ENCODE measurements at regions not wholly inside any gene's neighbourhood (a gene's known extent, or its start where the extent isn't known, plus 50 kb on each side); places are given as distances from the start of the nearest gene placed in this dataset.

- TF ChIP-seq EZH2 (IDR thresholded peaks at IDR 0.05; ENCODE audit: low read length) (no peak), CTCF (optimal IDR thresholded peaks at IDR 0.05 in 1 of 3, IDR thresholded peaks at IDR 0.05 in 1 of 3, conservative IDR thresholded peaks at IDR 0.05 in 1 of 3; ENCODE audit: extremely low read depth in 1 of 3, insufficient read depth in 2 of 3, low read length in 3 of 3) (no peak)
- H3K4me2 ChIP-seq (ENCODE audit: control insufficient read depth, extremely low read depth, insufficient read depth, low read depth, low read length): no peak overlapping the region
- dilution Hi-C loops (cut with MboI; ENCODE audit: extremely low pct_ligation_motif_present, low sequenced_read_pairs): no loop called here
- no peaks in the 10 kb centered on the region for H3K9me3 ChIP-seq (ENCODE audit: control insufficient read depth, low read depth, low read length)
- H2AFZ ChIP-seq (ENCODE audit: control insufficient read depth, low read length): no peak overlapping the region
- H3K36me3 ChIP-seq (ENCODE audit: control insufficient read depth in 2 of 2, extremely low read depth in 1 of 2, insufficient read depth in 2 of 2, low read length in 2 of 2): no peaks in the 10 kb centered on the region
- DNase-seq (ENCODE audit: low read depth, low spot score): no peak
- no peaks in the 10 kb centered on the region for H4K20me1 ChIP-seq (ENCODE audit: control insufficient read depth, extremely low read depth, insufficient read depth, low read length)
- H3K79me2 ChIP-seq (ENCODE audit: control insufficient read depth, insufficient read depth, low read length): no peaks in the 10 kb centered on the region
- H3K9ac ChIP-seq (ENCODE audit: control insufficient read depth, extremely low read depth, insufficient read depth, low read length): no peak overlapping the region
- H3K9me1 ChIP-seq (ENCODE audit: control insufficient read depth, extremely low read depth, insufficient read depth, low read length): no peaks in the 10 kb centered on the region
- no peak overlapping the region for H3K4me3 ChIP-seq (ENCODE audit: control insufficient read depth in 2 of 3, extremely low read depth in 1 of 3, insufficient read depth in 2 of 3, low read depth in 1 of 3, low read length in 3 of 3)
- peaks cover 7% of the 10 kb centered on the region for H3K27me3 ChIP-seq (ENCODE audit: control insufficient read depth, extremely low read depth, insufficient read depth, low read length)
- H3K4me1 ChIP-seq (ENCODE audit: control insufficient read depth, extremely low read depth, insufficient read depth, low read length): no peaks in the 10 kb centered on the region
- no peak overlapping the region for H3K27ac ChIP-seq (ENCODE audit: control insufficient read depth, insufficient read depth, low read length)
- FAIRE-seq: no peak
These were observed 90.5 kb upstream of the ALX4 start for GRCh38 chr11:44400431-44400830.

GRCh38 chr11:44402466-44403075 lies 92.6 kb upstream of the ALX4 start:
- H3K4me3 ChIP-seq (ENCODE audit: control insufficient read depth in 2 of 3, extremely low read depth in 1 of 3, insufficient read depth in 2 of 3, low read depth in 1 of 3, low read length in 3 of 3): no peak overlapping the region
- DNase-seq (ENCODE audit: low read depth, low spot score) (no peak), FAIRE-seq (no peak)
- H3K9me1 ChIP-seq (ENCODE audit: control insufficient read depth, extremely low read depth, insufficient read depth, low read length): no peaks in the 10 kb centered on the region
- peaks cover 7% of the 10 kb centered on the region for H3K27me3 ChIP-seq (ENCODE audit: control insufficient read depth, extremely low read depth, insufficient read depth, low read length)
- no peak overlapping the region for H3K27ac ChIP-seq (ENCODE audit: control insufficient read depth, insufficient read depth, low read length)
- H3K36me3 ChIP-seq (ENCODE audit: control insufficient read depth in 2 of 2, extremely low read depth in 1 of 2, insufficient read depth in 2 of 2, low read length in 2 of 2): no peaks in the 10 kb centered on the region
- TF ChIP-seq CTCF (optimal IDR thresholded peaks at IDR 0.05 in 1 of 3, IDR thresholded peaks at IDR 0.05 in 1 of 3, conservative IDR thresholded peaks at IDR 0.05 in 1 of 3; ENCODE audit: extremely low read depth in 1 of 3, insufficient read depth in 2 of 3, low read length in 3 of 3) (no peak), EZH2 (IDR thresholded peaks at IDR 0.05; ENCODE audit: low read length) (no peak)
- dilution Hi-C loops (cut with MboI; ENCODE audit: extremely low pct_ligation_motif_present, low sequenced_read_pairs): no loop called here
- no peaks in the 10 kb centered on the region for H3K4me1 ChIP-seq (ENCODE audit: control insufficient read depth, extremely low read depth, insufficient read depth, low read length)
- H3K9me3 ChIP-seq (ENCODE audit: control insufficient read depth, low read depth, low read length): no peaks in the 10 kb centered on the region
- no peaks in the 10 kb centered on the region for H3K79me2 ChIP-seq (ENCODE audit: control insufficient read depth, insufficient read depth, low read length)
- H3K9ac ChIP-seq (ENCODE audit: control insufficient read depth, extremely low read depth, insufficient read depth, low read length): no peak overlapping the region
- no peak overlapping the region for H3K4me2 ChIP-seq (ENCODE audit: control insufficient read depth, extremely low read depth, insufficient read depth, low read depth, low read length)
- H4K20me1 ChIP-seq (ENCODE audit: control insufficient read depth, extremely low read depth, insufficient read depth, low read length): no peaks in the 10 kb centered on the region
- H2AFZ ChIP-seq (ENCODE audit: control insufficient read depth, low read length): no peak overlapping the region
